HEK293T (cell line): ENCODE measurements at regions not wholly inside any gene's neighbourhood (a gene's known extent, or its start where the extent isn't known, plus 50 kb on each side); places are given as distances from the start of the nearest gene placed in this dataset.

Source experiments
- FOXM1 ChIP-seq: fragments of 450-650 bp; IDR thresholded peaks from 2 replicates; pipeline ENCODE4 v1.6.1; 2017; ENCODE audit warnings: mild to moderate bottlenecking, borderline replicate concordance
- HDGF ChIP-seq: fragments of 450-650 bp; IDR thresholded peaks from 2 replicates; pipeline ENCODE4 v1.6.1; 2017; ENCODE audit warnings: antibody characterized with exemption, borderline replicate concordance
- PKNOX1 ChIP-seq: fragments of 450-650 bp; IDR thresholded peaks from 2 replicates; pipeline ENCODE4 v1.6.1; 2016

GRCh38 chr2:180564051-180564450 is 416.4 kb upstream of the UBE2E3 start:
- TF ChIP-seq FOXM1 (no peak), HDGF (no peak), PKNOX1 (no peak)
